ENCODE measurements at regions not wholly inside any gene's neighbourhood (a gene's known extent, or its start where the extent isn't known, plus 50 kb on each side); places are given as distances from the start of the nearest gene placed in this dataset.

- peaks cover 8% of the 10 kb centered on the region for H3K9me3 Mint-ChIP-seq (ENCODE audit: low read depth, unreplicated experiment)
- H3K27ac Mint-ChIP-seq (ENCODE audit: unreplicated experiment) = no peak overlapping the region
- no peak for DNase-seq
- CTCF ChIA-PET = no interaction called here
- no TSS peak for BruUV-seq (replicated peaks)
- intact Hi-C loops (cut with micrococcal nuclease; ENCODE audit: unreplicated experiment) = no loop called here
- H3K36me3 Mint-ChIP-seq (ENCODE audit: insufficient read depth, unreplicated experiment) = no peaks in the 10 kb centered on the region
- TF ChIP-seq CTCF (IDR thresholded peaks at IDR 0.05; ENCODE audit: unreplicated experiment) = no peak
- peaks cover 6% of the 10 kb centered on the region for H3K4me1 Mint-ChIP-seq (ENCODE audit: low read depth, unreplicated experiment)
- no peaks in the 10 kb centered on the region for H3K27me3 Mint-ChIP-seq (ENCODE audit: unreplicated experiment)
- no peak overlapping the region for H3K4me3 Mint-ChIP-seq (ENCODE audit: low read depth, unreplicated experiment)
Measured at GRCh38 chr9:8221462-8221861, 421.9 kb upstream of the DMAC1 start.

DNA sequence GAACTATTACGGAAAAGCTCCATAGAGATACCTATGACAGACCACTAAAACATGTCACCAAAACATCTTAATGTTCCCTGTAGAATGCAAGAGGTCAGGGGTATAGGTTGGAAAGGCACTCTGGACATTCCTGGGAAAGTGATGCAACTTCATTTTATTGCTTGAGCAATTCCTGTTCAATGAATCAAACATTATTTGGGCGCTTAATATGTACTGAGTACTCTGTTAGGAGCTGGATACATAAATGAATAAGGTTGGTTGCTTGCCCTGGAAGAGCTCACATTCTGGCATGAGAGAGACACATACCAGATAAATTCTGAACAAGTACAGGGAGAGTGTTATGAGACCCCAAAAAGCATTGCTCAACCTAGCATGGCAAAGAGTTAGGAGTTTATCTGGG lies 408.9 kb upstream of the DMAC1 start:
- CTCF ChIA-PET = no interaction called here
- H3K4me3 Mint-ChIP-seq (ENCODE audit: low read depth, unreplicated experiment) = no peak overlapping the region

GRCh38 chr9:8207596-8207995 lies 408.0 kb upstream of the DMAC1 start:
- H3K4me3 Mint-ChIP-seq (ENCODE audit: low read depth, unreplicated experiment) = no peak overlapping the region
- CTCF ChIA-PET = no interaction called here
- H3K4me1 Mint-ChIP-seq (ENCODE audit: low read depth, unreplicated experiment) = no peaks in the 10 kb centered on the region
- BruUV-seq (replicated peaks) = no TSS peak
- H3K36me3 Mint-ChIP-seq (ENCODE audit: insufficient read depth, unreplicated experiment) = no peaks in the 10 kb centered on the region
- intact Hi-C loops (cut with micrococcal nuclease; ENCODE audit: unreplicated experiment) = no loop called here
- DNase-seq = no peak
- no peak overlapping the region for H3K27ac Mint-ChIP-seq (ENCODE audit: unreplicated experiment)
- no peak for TF ChIP-seq CTCF (IDR thresholded peaks at IDR 0.05; ENCODE audit: unreplicated experiment)
- H3K27me3 Mint-ChIP-seq (ENCODE audit: unreplicated experiment) = no peaks in the 10 kb centered on the region
- peaks cover 5% of the 10 kb centered on the region for H3K9me3 Mint-ChIP-seq (ENCODE audit: low read depth, unreplicated experiment)

More for the DNA sequence above, 408.9 kb upstream of the DMAC1 start:
- Mint-ChIP-seq H3K36me3 (ENCODE audit: insufficient read depth, unreplicated experiment) (no peaks in the 10 kb centered on the region), H3K27me3 (ENCODE audit: unreplicated experiment) (no peaks in the 10 kb centered on the region), H3K4me1 (ENCODE audit: low read depth, unreplicated experiment) (no peaks in the 10 kb centered on the region), H3K9me3 (ENCODE audit: low read depth, unreplicated experiment) (peaks cover 5% of the 10 kb centered on the region), H3K27ac (ENCODE audit: unreplicated experiment) (no peak overlapping the region)
- BruUV-seq (replicated peaks) = no TSS peak
- intact Hi-C loops (cut with micrococcal nuclease; ENCODE audit: unreplicated experiment) = no loop called here
- DNase-seq = no peak
- TF ChIP-seq CTCF (IDR thresholded peaks at IDR 0.05; ENCODE audit: unreplicated experiment) = no peak

- TF ChIP-seq CTCF (IDR thresholded peaks at IDR 0.05; ENCODE audit: unreplicated experiment) = no peak
- no peaks in the 10 kb centered on the region for H3K36me3 Mint-ChIP-seq (ENCODE audit: insufficient read depth, unreplicated experiment)
- DNase-seq = no peak
- no TSS peak for BruUV-seq (replicated peaks)
- intact Hi-C loops (cut with micrococcal nuclease; ENCODE audit: unreplicated experiment) = no loop called here
- peaks cover 6% of the 10 kb centered on the region for H3K9me3 Mint-ChIP-seq (ENCODE audit: low read depth, unreplicated experiment)
- CTCF ChIA-PET = no interaction called here
- no peak overlapping the region for H3K4me3 Mint-ChIP-seq (ENCODE audit: low read depth, unreplicated experiment)
- no peaks in the 10 kb centered on the region for H3K27me3 Mint-ChIP-seq (ENCODE audit: unreplicated experiment)
- no peaks in the 10 kb centered on the region for H3K4me1 Mint-ChIP-seq (ENCODE audit: low read depth, unreplicated experiment)
- no peak overlapping the region for H3K27ac Mint-ChIP-seq (ENCODE audit: unreplicated experiment)
Measured at GRCh38 chr9:8206720-8207119, 407.1 kb upstream of the DMAC1 start.

DNA sequence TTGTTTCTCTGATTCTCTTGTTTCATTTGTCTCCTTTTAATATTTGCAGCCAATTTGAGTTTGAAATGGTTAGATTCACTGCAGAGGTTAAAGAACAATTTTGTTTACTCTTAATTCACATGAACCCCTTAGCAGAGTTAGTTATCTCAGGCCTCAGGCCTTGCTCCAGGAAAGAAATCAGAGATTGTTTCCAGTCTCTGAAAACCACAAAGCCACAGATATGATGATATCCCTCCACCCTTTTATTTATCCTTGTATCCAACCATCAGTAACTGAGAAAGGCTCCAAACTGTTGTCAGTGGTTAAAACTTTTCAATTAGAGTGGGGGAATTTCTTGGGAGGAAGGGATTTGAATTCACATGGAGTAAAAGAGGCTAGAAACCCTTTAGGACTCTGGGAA lies 406.0 kb upstream of the DMAC1 start:
- no peak overlapping the region for H3K27ac Mint-ChIP-seq (ENCODE audit: unreplicated experiment)
- no TSS peak for BruUV-seq (replicated peaks)
- intact Hi-C loops (cut with micrococcal nuclease; ENCODE audit: unreplicated experiment) = no loop called here
- H3K9me3 Mint-ChIP-seq (ENCODE audit: low read depth, unreplicated experiment) = peaks cover 8% of the 10 kb centered on the region
- CTCF ChIA-PET = no interaction called here
- no peak overlapping the region for H3K4me3 Mint-ChIP-seq (ENCODE audit: low read depth, unreplicated experiment)
- TF ChIP-seq CTCF (IDR thresholded peaks at IDR 0.05; ENCODE audit: unreplicated experiment) = no peak
- no peaks in the 10 kb centered on the region for H3K4me1 Mint-ChIP-seq (ENCODE audit: low read depth, unreplicated experiment)
- DNase-seq = no peak
- H3K27me3 Mint-ChIP-seq (ENCODE audit: unreplicated experiment) = no peaks in the 10 kb centered on the region
- no peaks in the 10 kb centered on the region for H3K36me3 Mint-ChIP-seq (ENCODE audit: insufficient read depth, unreplicated experiment)

All from Calu3 (cell line).